Naive thymus-derived CD8-positive, alpha-beta T cell (primary cell): ENCODE measurements at regions not wholly inside any gene's neighbourhood (a gene's known extent, or its start where the extent isn't known, plus 50 kb on each side); places are given as distances from the start of the nearest gene placed in this dataset.
A peak's percentile ranks its signal among the peaks of the same experiment; 100 is the strongest.
"Not testable (repeated sequence)": the region's sequence is repeated elsewhere in the genome, so short reads cannot be mapped to it uniquely, and the experiment has no call there.

Experiments used
- ATAC-seq, 2 donors: fragments of 150-1000 bp; cut with Tn5 transposase in 1 of 2; sonication (Bioruptor Pico), chemical (Tn5 transposase) in 1 of 2; 1 replicate in 1 of 2; 2 replicates in 1 of 2; pipeline ENCODE4 v1.10.0; 2021; ENCODE audit warnings: mild to moderate bottlenecking in 2 of 2, moderate library complexity in 2 of 2
- POLR2A ChIA-PET: fragments of 350-600 bp; sonication (Branson Sonifier 250); formaldehyde crosslinking; loops from one replicate; lab custom pipeline; 2021; ENCODE audit warnings: antibody characterized with exemption; lab: Charles Lee
- DNase-seq, 10 donors: peaks; one replicate each; pipeline versions ENCODE4 v3.0.0 to v3.0.0-alpha.2; 2020 to 2022
- H3K27ac Mint-ChIP-seq, 10 donors: one replicate each; pipeline ENCODE4 v1.8.0; 2020 to 2022; ENCODE audit warnings: mild to moderate bottlenecking in 10 of 10, mixed read lengths in 10 of 10, moderate library complexity in 4 of 10, inconsistent platforms in 1 of 10
- H3K27me3 Mint-ChIP-seq, 5 donors: one replicate each; pipeline ENCODE4 v1.8.0; 2021 to 2022; ENCODE audit warnings: mixed read lengths in 5 of 5
- H3K36me3 Mint-ChIP-seq, 3 donors: one replicate each; pipeline ENCODE4 v1.8.0; 2020 to 2022; ENCODE audit warnings: mixed read lengths in 3 of 3, mild to moderate bottlenecking in 2 of 3, inconsistent platforms in 1 of 3
- H3K4me1 Mint-ChIP-seq, 4 donors: one replicate each; pipeline ENCODE4 v1.8.0; 2021 to 2022; ENCODE audit warnings: mixed read lengths in 4 of 4
- H3K4me3 Mint-ChIP-seq, 10 donors: one replicate each; pipeline ENCODE4 v1.8.0; 2020 to 2022; ENCODE audit warnings: mild to moderate bottlenecking in 10 of 10, mixed read lengths in 10 of 10, moderate library complexity in 6 of 10, inconsistent platforms in 1 of 10
- H3K9me3 Mint-ChIP-seq, 9 donors: one replicate each; pipeline ENCODE4 v1.8.0; 2020 to 2022; ENCODE audit warnings: mixed read lengths in 9 of 9, mild to moderate bottlenecking in 3 of 9, inconsistent platforms in 1 of 9, moderate library complexity in 1 of 9

- DNase-seq (no peak), ATAC-seq (no peak)
- H3K27ac Mint-ChIP-seq, result no peak overlapping the region
- H3K4me1 Mint-ChIP-seq, result peaks cover 7 to 14% (median 13%) of the 10 kb centered on the region in 4 donors
- H3K9me3 Mint-ChIP-seq, result no peaks in the 10 kb centered on the region
- H3K27me3 Mint-ChIP-seq, result peaks cover 0 to 2% (median 0%) of the 10 kb centered on the region in 5 donors
- H3K4me3 Mint-ChIP-seq, result no peak overlapping the region
- POLR2A ChIA-PET, result no interaction called here
- H3K36me3 Mint-ChIP-seq, result no peaks in the 10 kb centered on the region
These were observed 131.9 kb upstream of the RADX start for GRCh38 chrX:106479920-106480319.

DNA sequence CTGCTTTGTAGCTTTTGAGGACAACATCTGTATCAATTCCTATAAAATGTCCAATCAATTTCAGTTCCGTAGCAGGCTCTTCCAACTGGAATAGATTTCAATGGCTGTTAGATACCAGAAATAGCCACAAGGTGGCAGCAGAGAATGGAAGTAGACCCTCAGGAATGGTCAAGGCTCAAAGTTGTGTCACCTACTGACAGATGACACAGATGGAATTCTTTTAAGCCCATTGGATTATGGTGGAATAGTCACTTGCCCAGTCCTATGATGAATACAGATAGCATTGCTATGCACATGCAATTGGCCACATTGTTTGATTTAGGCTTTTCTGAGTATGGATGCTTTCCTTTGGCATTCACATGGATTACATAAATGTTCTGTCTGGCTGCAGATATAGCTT is 130.4 kb upstream of the RADX start:
- peaks cover 0 to 2% (median 0%) of the 10 kb centered on the region in 5 donors for H3K27me3 Mint-ChIP-seq
- POLR2A ChIA-PET, result no interaction called here
- DNase-seq, result peak in 6 of 10 donors; percentile 18 to 63 (median 36)
- no peak overlapping the region for H3K4me3 Mint-ChIP-seq
- no peak for ATAC-seq
- no peak overlapping the region for H3K27ac Mint-ChIP-seq
- no peaks in the 10 kb centered on the region for H3K36me3 Mint-ChIP-seq
- no peaks in the 10 kb centered on the region for H3K9me3 Mint-ChIP-seq
- peaks cover 8 to 22% (median 16%) of the 10 kb centered on the region in 4 donors for H3K4me1 Mint-ChIP-seq

GRCh38 chrX:106484233-106484632 is 127.5 kb upstream of the RADX start:
- Mint-ChIP-seq H3K27me3 (peaks cover 0 to 1% (median 0%) of the 10 kb centered on the region in 5 donors), H3K4me3 (peak overlapping the region; percentile 35 to 77 (median 64)), H3K4me1 (peaks cover 8 to 22% (median 16%) of the 10 kb centered on the region in 4 donors), H3K9me3 (no peaks in the 10 kb centered on the region), H3K36me3 (no peaks in the 10 kb centered on the region), H3K27ac (peak overlapping the region; percentile 13 to 92 (median 72))
- peak in 2 of 10 donors; percentile 11 to 23 for DNase-seq
- peak; percentile 53 to 57 for ATAC-seq
- POLR2A ChIA-PET, result no interaction called here

DNA sequence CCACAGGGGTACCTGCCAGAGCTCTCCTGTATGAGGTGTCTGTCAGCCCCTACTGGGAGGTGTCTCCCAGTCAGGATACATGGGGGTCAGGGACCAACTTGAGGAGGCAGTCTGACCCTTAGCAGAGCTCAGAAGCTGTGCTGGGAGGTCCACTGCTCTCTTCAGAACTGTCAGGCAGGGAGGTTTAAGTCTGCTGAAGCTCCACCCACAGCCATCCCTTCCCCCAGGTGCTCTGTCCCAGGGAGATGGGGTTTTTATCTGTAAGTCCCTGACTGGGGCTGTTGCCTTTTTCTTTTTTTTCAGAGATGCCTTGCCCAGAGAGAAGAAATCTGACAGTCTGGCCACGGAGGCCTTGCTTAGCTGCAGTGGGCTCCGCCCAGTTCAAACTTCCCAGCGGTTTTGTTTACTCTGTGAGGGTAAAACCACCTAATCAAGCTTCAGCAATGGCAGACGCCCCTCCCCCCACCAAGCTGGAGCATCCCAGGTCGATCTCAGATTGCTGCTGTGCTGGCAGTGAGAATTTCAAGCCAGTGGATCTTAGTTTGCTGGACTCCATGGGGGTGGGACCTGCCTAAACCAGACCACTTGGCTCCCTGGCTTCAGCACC is 118.5 kb upstream of the RADX start:
- peaks cover 0 to 10% (median 0%) of the 10 kb centered on the region in 9 donors for H3K9me3 Mint-ChIP-seq
- H3K36me3 Mint-ChIP-seq, ATAC-seq, DNase-seq, H3K27me3 Mint-ChIP-seq, H3K4me1 Mint-ChIP-seq, POLR2A ChIA-PET, H3K27ac Mint-ChIP-seq, H3K4me3 Mint-ChIP-seq: not testable (repeated sequence)

GRCh38 chrX:106499473-106499872 is 112.3 kb upstream of the RADX start:
- Mint-ChIP-seq H3K4me1 (peaks cover 5 to 8% (median 7%) of the 10 kb centered on the region in 4 donors), H3K36me3 (no peaks in the 10 kb centered on the region), H3K27ac (no peak overlapping the region), H3K9me3 (peaks cover 0 to 3% (median 0%) of the 10 kb centered on the region in 9 donors), H3K4me3 (no peak overlapping the region), H3K27me3 (no peaks in the 10 kb centered on the region)
- DNase-seq (no peak), ATAC-seq (no peak)
- POLR2A ChIA-PET, result no interaction called here

- H3K4me1 Mint-ChIP-seq, result no peaks in the 10 kb centered on the region
- H3K27me3 Mint-ChIP-seq, result peaks cover 0 to 4% (median 1%) of the 10 kb centered on the region in 5 donors
- POLR2A ChIA-PET, result no interaction called here
- H3K9me3 Mint-ChIP-seq, result no peaks in the 10 kb centered on the region
- ATAC-seq, result no peak
- DNase-seq, result no peak
- no peaks in the 10 kb centered on the region for H3K36me3 Mint-ChIP-seq
- no peak overlapping the region for H3K27ac Mint-ChIP-seq
- H3K4me3 Mint-ChIP-seq, result no peak overlapping the region
These were observed 100.9 kb upstream of the RADX start for GRCh38 chrX:106510713-106511403.
